Heart right ventricle (tissue), 16 donors: ENCODE measurements at regions not wholly inside any gene's neighbourhood (a gene's known extent, or its start where the extent isn't known, plus 50 kb on each side); places are given as distances from the start of the nearest gene placed in this dataset.
"Not testable (repeated sequence)": the region's sequence is repeated elsewhere in the genome, so short reads cannot be mapped to it uniquely, and the experiment has no call there.

Experiments used
- ATAC-seq, 8 donors: fragments of 200-7000 bp; cut with Tn5 transposase; one replicate each; pipeline ENCODE4 v1.9.1; 2020; ENCODE audit warnings: mild to moderate bottlenecking in 8 of 8, moderate library complexity in 8 of 8, moderate number of reproducible peaks in 1 of 8
- DNase-seq, 2 donors: peaks; one replicate each; pipeline ENCODE4 v3.0.0-alpha.2; 2020
- H3K27ac ChIP-seq, 10 donors: fragments of 200-600 bp; sonication (generic) in 2 of 10; one replicate each; pipeline versions ENCODE4 v1.5.0 to v1.8.0; 2020 to 2022; ENCODE audit warnings: mild to moderate bottlenecking in 3 of 10
- H3K27me3 ChIP-seq, 7 donors: fragments of 200-600 bp; one replicate each; pipeline ENCODE4 v1.8.0; 2021 to 2022; ENCODE audit warnings: mild to moderate bottlenecking in 2 of 7
- H3K36me3 ChIP-seq, 9 donors: fragments of 200-600 bp; sonication (generic) in 1 of 9; one replicate each; pipeline versions ENCODE4 v1.5.0 to v1.8.0; 2020 to 2022; ENCODE audit warnings: mild to moderate bottlenecking in 2 of 9
- H3K4me1 ChIP-seq, 9 donors: fragments of 200-600 bp; sonication (generic) in 1 of 9; one replicate each; pipeline versions ENCODE4 v1.5.0 to v1.8.0; 2020 to 2022; ENCODE audit warnings: mild to moderate bottlenecking in 4 of 9
- H3K4me3 ChIP-seq, 10 donors: fragments of 200-600 bp; sonication (generic) in 2 of 10; one replicate each; pipeline versions ENCODE4 v1.5.0 to v1.8.0; 2020 to 2022; ENCODE audit warnings: mild to moderate bottlenecking in 7 of 10, moderate library complexity in 2 of 10
- H3K9me3 ChIP-seq, 11 donors: fragments of 200-600 bp in 10 of 11; sonication (generic) in 2 of 11; one replicate each; pipeline versions ENCODE4 v1.5.0 to v1.8.0; 2013 to 2022; ENCODE audit warnings: mild to moderate bottlenecking in 2 of 11, control low read depth in 1 of 11, moderate library complexity in 1 of 11
- CTCF ChIP-seq, 9 donors: fragments of 200-600 bp; sonication (generic) in 2 of 9; IDR thresholded peaks; one replicate each; pipeline versions ENCODE4 v1.5.0 to v1.8.0; 2021 to 2022; ENCODE audit warnings: antibody characterized with exemption in 9 of 9, mild to moderate bottlenecking in 5 of 9, moderate library complexity in 1 of 9
- WGBS, 2 donors: extraction: QIAGEN DNeasy Blood & Tissue Kit; methylation state at CpG; one replicate each; pipeline ENCODE4 v1.1.7; 2013; ENCODE audit warnings: inconsistent platforms in 1 of 2; 5-methylcytosine and 5-hydroxymethylcytosine counted together
- intact Hi-C, 10 donors: fragments of 100-400 bp; cut with DNase I; formaldehyde crosslinking; loops; one replicate each; pipeline versions ENCODE4 v1.11.1 to v1.14.2; 2022
- donor health status: Arrhythmogenic right ventricular cardiomyopathy.
- donor health status: ischemic (EF 13 %, LVEDD 7.1; RV severe dilation, severe dysfunction).
- donor health status: healthy with polysubstance abuse.
- donor health status: DM: no; HTN: yes; CAD: no.
- donor health status: DM: no; HTN: no; CAD: no.
- donor health status: ischemic (EF 25% LVEDD 6.9; RV normal size, moderate dysfunction).
- donor health status: ischemic (EF 25% LVEDD 5.7; RV mildly dilated, moderate dysfunction).
- donor health status: healthy.
- donor health status: DM: yes; HTN: yes; CAD: no.
- donor health status: Ischemic cardiomyopathy.
- donor health status: ischemic (EF 35%, LVEDD 5.7; RV mildly dilated, moderate dysfunction).
- donor health status: nonischemic (EF 11% LVEDD 7.7; RV severe dilation, severe dysfunction).
- donor health status: DM: yes; HTN: yes; CAD: no.
- donor health status: PGD.
- donor health status: ischemic (EF 29% LVEDD 5.4; RV normal size, mild dysfunction).
- donor health status: nonischemic (EF 23%, LVEDD 6.1; RV moderate dilation, normal function).

- TF ChIP-seq CTCF (IDR thresholded peaks at IDR 0.05) = no peak
- H3K9me3 ChIP-seq = no peaks in the 10 kb centered on the region
- no peak overlapping the region for H3K4me3 ChIP-seq
- no peak for ATAC-seq
- peaks cover 0 to 32% (median 16%) of the 10 kb centered on the region in 9 donors for H3K4me1 ChIP-seq
- H3K27me3 ChIP-seq = no peaks in the 10 kb centered on the region
- WGBS, 2 donors = 94 to 96% methylated on average over 15 of the region's 15 CpGs
- intact Hi-C loops = loop anchor here in 1 of 10 donors (10.0 kb wide), 1 partner anchor 57 kb away; no protein-coding TSS in a partner anchor
- no peak for DNase-seq
- no peaks in the 10 kb centered on the region for H3K36me3 ChIP-seq
- H3K27ac ChIP-seq = no peak overlapping the region
Measured at GRCh38 chr17:20938244-20938643, 104.6 kb downstream of the USP22 start.

GRCh38 chr17:20938988-20939615 is 103.7 kb downstream of the USP22 start:
- no peak for TF ChIP-seq CTCF (IDR thresholded peaks at IDR 0.05)
- Histone ChIP-seq H3K4me1 (peaks cover 0 to 29% (median 16%) of the 10 kb centered on the region in 9 donors), H3K4me3 (no peak overlapping the region), H3K27me3 (peaks cover 0 to 3% (median 0%) of the 10 kb centered on the region in 7 donors), H3K36me3 (no peaks in the 10 kb centered on the region), H3K27ac (no peak overlapping the region), H3K9me3 (no peaks in the 10 kb centered on the region)
- intact Hi-C loops = loop anchor here in 1 of 10 donors (10.0 kb wide), 1 partner anchor 56 kb away; no protein-coding TSS in a partner anchor
- ATAC-seq (no peak), DNase-seq (no peak)

GRCh38 chr17:20941872-20942271 is 100.9 kb downstream of the USP22 start:
- ATAC-seq (no peak), DNase-seq (no peak)
- Histone ChIP-seq H3K27me3 (peaks cover 0 to 3% (median 0%) of the 10 kb centered on the region in 7 donors), H3K27ac (no peak overlapping the region), H3K4me3 (no peak overlapping the region), H3K4me1 (peaks cover 0 to 4% (median 0%) of the 10 kb centered on the region in 9 donors), H3K9me3 (no peaks in the 10 kb centered on the region), H3K36me3 (no peaks in the 10 kb centered on the region)
- intact Hi-C loops = no loop called here
- WGBS, 2 donors = 90 to 92% methylated on average over 5 of the region's 5 CpGs
- TF ChIP-seq CTCF (IDR thresholded peaks at IDR 0.05) = no peak

- DNase-seq (no peak), ATAC-seq (peak in 1 of 8 donors; percentile 30)
- WGBS, 2 donors = 69 to 71% methylated on average over 12 of the region's 12 CpGs
- Histone ChIP-seq H3K36me3 (no peaks in the 10 kb centered on the region), H3K9me3 (no peaks in the 10 kb centered on the region), H3K27me3 (peaks cover 0 to 7% (median 0%) of the 10 kb centered on the region in 7 donors), H3K4me1 (no peaks in the 10 kb centered on the region), H3K4me3 (no peak overlapping the region), H3K27ac (no peak overlapping the region)
- peak in 2 of 9 donors; percentile 12 to 23 for TF ChIP-seq CTCF (IDR thresholded peaks at IDR 0.05)
- intact Hi-C loops = no loop called here
Measured at GRCh38 chr17:20944014-20944865, 98.6 kb downstream of the USP22 start.

- peaks cover 0 to 13% (median 7%) of the 10 kb centered on the region in 7 donors for H3K27me3 ChIP-seq
Measured at GRCh38 chr17:20947708-20948107, 95.1 kb downstream of the USP22 start.

More at GRCh38 chr17:20947708-20948107, 95.1 kb downstream of the USP22 start:
- ATAC-seq, DNase-seq, H3K27ac ChIP-seq, intact Hi-C loops, H3K4me1 ChIP-seq, H3K4me3 ChIP-seq, H3K9me3 ChIP-seq, H3K36me3 ChIP-seq: not testable (repeated sequence)
- WGBS, 2 donors = 96 to 97% methylated on average over 5 of the region's 5 CpGs
